ENCODE measurements at regions not wholly inside any gene's neighbourhood (a gene's known extent, or its start where the extent isn't known, plus 50 kb on each side); places are given as distances from the start of the nearest gene placed in this dataset.
A peak's percentile ranks its signal among the peaks of the same experiment; 100 is the strongest.

GRCh38 chr2:199707593-199708185, 143.3 kb downstream of the FTCDNL1 start:
- Histone ChIP-seq H3K4me1 (no peaks in the 10 kb centered on the region), H3K4me3 (no peak overlapping the region), H3K27ac (no peak overlapping the region), H3K27me3 (replicated peaks in 1 of 7) (no peaks in the 10 kb centered on the region), H3K9me3 (peaks cover 0 to 25% (median 19%) of the 10 kb centered on the region in 8 donors), H3K36me3 (no peaks in the 10 kb centered on the region)
- TF ChIP-seq POLR2A (IDR thresholded peaks at IDR 0.05) (no peak), POLR2AphosphoS5 (IDR thresholded peaks at IDR 0.05) (no peak), CTCF (IDR thresholded peaks at IDR 0.05 in 8 of 11, conservative IDR thresholded peaks at IDR 0.05 in 3 of 11) (no peak)
- intact Hi-C loops (cut with DNase I; ENCODE audit: low total_unique reads) = loop anchor here (10.0 kb wide), 1 partner anchor 157 kb away; no protein-coding TSS in a partner anchor
- DNase-seq = no peak
- 86 to 99% (median 97%) methylated on average over 2 of the region's 2 CpGs for WGBS, 5 donors

GRCh38 chr2:199705538-199705937, 145.5 kb downstream of the FTCDNL1 start:
- no peaks in the 10 kb centered on the region for H3K4me1 ChIP-seq
- H3K4me3 ChIP-seq = no peak overlapping the region
- intact Hi-C loops (cut with DNase I; ENCODE audit: low total_unique reads) = loop anchor here (10.0 kb wide), 1 partner anchor 159 kb away; no protein-coding TSS in a partner anchor
- H3K27ac ChIP-seq = no peak overlapping the region
- TF ChIP-seq POLR2AphosphoS5 (IDR thresholded peaks at IDR 0.05) = no peak
- no peak for TF ChIP-seq CTCF (IDR thresholded peaks at IDR 0.05 in 8 of 11, conservative IDR thresholded peaks at IDR 0.05 in 3 of 11)
- TF ChIP-seq POLR2A (IDR thresholded peaks at IDR 0.05) = no peak
- 63 to 81% (median 71%) methylated on average over 1 of the region's 1 CpG for WGBS, 5 donors
- H3K36me3 ChIP-seq = no peaks in the 10 kb centered on the region
- H3K27me3 ChIP-seq (replicated peaks in 1 of 7) = no peaks in the 10 kb centered on the region
- peaks cover 0 to 25% (median 19%) of the 10 kb centered on the region in 8 donors for H3K9me3 ChIP-seq
- no peak for DNase-seq

GRCh38 chr2:199704358-199705238, 146.4 kb downstream of the FTCDNL1 start:
- no peak for TF ChIP-seq POLR2AphosphoS5 (IDR thresholded peaks at IDR 0.05)
- peak in 10 of 11 experiments; percentile 17 to 65 (median 54) for TF ChIP-seq CTCF (IDR thresholded peaks at IDR 0.05 in 8 of 11, conservative IDR thresholded peaks at IDR 0.05 in 3 of 11)
- TF ChIP-seq POLR2A (IDR thresholded peaks at IDR 0.05) = no peak
- Histone ChIP-seq H3K4me3 (no peak overlapping the region), H3K9me3 (peaks cover 0 to 25% (median 19%) of the 10 kb centered on the region in 8 donors), H3K4me1 (no peaks in the 10 kb centered on the region), H3K27ac (no peak overlapping the region), H3K27me3 (replicated peaks in 1 of 7) (no peaks in the 10 kb centered on the region), H3K36me3 (no peaks in the 10 kb centered on the region)
- DNase-seq = no peak
- 53 to 86% (median 57%) methylated on average over 1 of the region's 1 CpG for WGBS, 5 donors
- intact Hi-C loops (cut with DNase I; ENCODE audit: low total_unique reads) = loop anchor here (10.0 kb wide), 1 partner anchor 160 kb away; no protein-coding TSS in a partner anchor

- no peak overlapping the region for H3K27ac ChIP-seq
- no peak for DNase-seq
Measured at GRCh38 chr2:199703199-199703598, 147.8 kb downstream of the FTCDNL1 start.

More at GRCh38 chr2:199703199-199703598, 147.8 kb downstream of the FTCDNL1 start:
- Histone ChIP-seq H3K27me3 (replicated peaks in 1 of 7) (no peaks in the 10 kb centered on the region), H3K4me1 (no peaks in the 10 kb centered on the region), H3K36me3 (no peaks in the 10 kb centered on the region), H3K9me3 (peaks cover 0 to 18% (median 14%) of the 10 kb centered on the region in 8 donors), H3K4me3 (no peak overlapping the region)
- intact Hi-C loops (cut with DNase I; ENCODE audit: low total_unique reads) = loop anchor here (10.0 kb wide), 1 partner anchor 162 kb away; no protein-coding TSS in a partner anchor
- WGBS, 5 donors = 67 to 90% (median 75%) methylated on average over 2 of the region's 2 CpGs
- TF ChIP-seq POLR2AphosphoS5 (IDR thresholded peaks at IDR 0.05) (no peak), POLR2A (IDR thresholded peaks at IDR 0.05) (no peak), CTCF (IDR thresholded peaks at IDR 0.05 in 8 of 11, conservative IDR thresholded peaks at IDR 0.05 in 3 of 11) (no peak)

Measured in spleen (tissue), 11 donors.